Large intestine (tissue), 3 donors: ENCODE measurements at regions not wholly inside any gene's neighbourhood (a gene's known extent, or its start where the extent isn't known, plus 50 kb on each side); places are given as distances from the start of the nearest gene placed in this dataset.
"Not testable (repeated sequence)": the region's sequence is repeated elsewhere in the genome, so short reads cannot be mapped to it uniquely, and the experiment has no call there.

Source experiments
- DNase-seq, 2 donors: peaks; one replicate each; pipeline versions ENCODE4 v3.0.0 to v3.0.0-alpha.2; 2013
- H3K27ac ChIP-seq: one replicate; pipeline ENCODE4 v1.5.1; 2013; ENCODE audit warnings: low read length
- H3K27me3 ChIP-seq: 2 replicates; pipeline ENCODE4 v1.6.1; 2013; ENCODE audit warnings: low read length; ENCODE audit not compliant: control insufficient read depth, insufficient read depth
- H3K36me3 ChIP-seq: 2 replicates; pipeline ENCODE4 v1.6.1; 2013; ENCODE audit warnings: low read length; ENCODE audit not compliant: control insufficient read depth, insufficient read depth
- H3K4me1 ChIP-seq: one replicate; pipeline ENCODE4 v1.6.1; 2013; ENCODE audit warnings: low read length; ENCODE audit not compliant: control insufficient read depth, insufficient read depth
- H3K4me3 ChIP-seq: one replicate; pipeline ENCODE4 v1.5.1; 2013; ENCODE audit warnings: low read length
- H3K9me3 ChIP-seq: one replicate; pipeline ENCODE4 v1.6.1; 2013; ENCODE audit warnings: mild to moderate bottlenecking, low read depth, low read length, moderate library complexity; ENCODE audit not compliant: control insufficient read depth
- WGBS: methylation state at CpG from one replicate; pipeline ENCODE4 v1.1.5; 2013; ENCODE audit warnings: low lambda C conversion rate; ENCODE audit not compliant: insufficient coverage; 5-methylcytosine and 5-hydroxymethylcytosine counted together

GRCh38 chr4:148540622-148541326, 98.6 kb upstream of the NR3C2 start:
- 67% methylated on average over 1 of the region's 4 CpGs for WGBS
- no peak for DNase-seq
- no peaks in the 10 kb centered on the region for H3K27me3 ChIP-seq
- H3K4me1 ChIP-seq, result peaks cover 3% of the 10 kb centered on the region
- no peak overlapping the region for H3K4me3 ChIP-seq
- H3K36me3 ChIP-seq, result no peaks in the 10 kb centered on the region
- no peak overlapping the region for H3K27ac ChIP-seq
- peaks cover under 1% of the 10 kb centered on the region for H3K9me3 ChIP-seq

- H3K9me3 ChIP-seq, result peaks cover 6% of the 10 kb centered on the region
- no peaks in the 10 kb centered on the region for H3K36me3 ChIP-seq
- no peak overlapping the region for H3K4me3 ChIP-seq
- peak; percentile 86 to 92 for DNase-seq
- no peaks in the 10 kb centered on the region for H3K27me3 ChIP-seq
- H3K27ac ChIP-seq, result peak overlapping the region; percentile 24
- 17% methylated on average over 1 of the region's 3 CpGs for WGBS
- peaks cover 3% of the 10 kb centered on the region for H3K4me1 ChIP-seq
Measured at GRCh38 chr4:148539387-148539786, 97.2 kb upstream of the NR3C2 start.

GRCh38 chr4:148533851-148534250, 91.6 kb upstream of the NR3C2 start:
- H3K4me1 ChIP-seq, H3K27me3 ChIP-seq, H3K27ac ChIP-seq, DNase-seq, H3K9me3 ChIP-seq, H3K36me3 ChIP-seq, H3K4me3 ChIP-seq: not testable (repeated sequence)
- no CpG with 5 or more reads among the region's 1 CpG for WGBS

GRCh38 chr4:148530114-148530513, 87.9 kb upstream of the NR3C2 start:
- H3K27ac ChIP-seq, result no peak overlapping the region
- DNase-seq, result no peak
- H3K36me3 ChIP-seq, result no peaks in the 10 kb centered on the region
- H3K4me1 ChIP-seq, result no peaks in the 10 kb centered on the region
- H3K9me3 ChIP-seq, result peaks cover 5% of the 10 kb centered on the region
- no peak overlapping the region for H3K4me3 ChIP-seq
- no peaks in the 10 kb centered on the region for H3K27me3 ChIP-seq

- no peaks in the 10 kb centered on the region for H3K36me3 ChIP-seq
- no peak for DNase-seq
- no peaks in the 10 kb centered on the region for H3K4me1 ChIP-seq
- no peak overlapping the region for H3K27ac ChIP-seq
- no peaks in the 10 kb centered on the region for H3K9me3 ChIP-seq
- H3K4me3 ChIP-seq, result no peak overlapping the region
- no peaks in the 10 kb centered on the region for H3K27me3 ChIP-seq
Measured at GRCh38 chr4:148527571-148527970, 85.4 kb upstream of the NR3C2 start.

GRCh38 chr4:148522995-148523394, 80.8 kb upstream of the NR3C2 start:
- WGBS, result no CpG with 5 or more reads among the region's 4 CpGs
- DNase-seq, result no peak

GRCh38 chr4:148515248-148515647, 73.0 kb upstream of the NR3C2 start:
- Histone ChIP-seq H3K36me3 (no peaks in the 10 kb centered on the region), H3K27ac (no peak overlapping the region), H3K9me3 (no peaks in the 10 kb centered on the region), H3K4me3 (no peak overlapping the region), H3K27me3 (no peaks in the 10 kb centered on the region), H3K4me1 (no peaks in the 10 kb centered on the region)
- no peak for DNase-seq
- no CpG with 5 or more reads among the region's 1 CpG for WGBS

More at GRCh38 chr4:148522995-148523394, 80.8 kb upstream of the NR3C2 start:
- H3K9me3 ChIP-seq, result no peaks in the 10 kb centered on the region
- no peak overlapping the region for H3K27ac ChIP-seq
- no peak overlapping the region for H3K4me3 ChIP-seq
- no peaks in the 10 kb centered on the region for H3K36me3 ChIP-seq
- H3K4me1 ChIP-seq, result no peaks in the 10 kb centered on the region
- H3K27me3 ChIP-seq, result no peaks in the 10 kb centered on the region

- 83% methylated on average over 1 of the region's 2 CpGs for WGBS
- no peaks in the 10 kb centered on the region for H3K27me3 ChIP-seq
- H3K4me1 ChIP-seq, result no peaks in the 10 kb centered on the region
- no peak overlapping the region for H3K27ac ChIP-seq
- DNase-seq, result no peak
- no peaks in the 10 kb centered on the region for H3K36me3 ChIP-seq
- H3K9me3 ChIP-seq, result no peaks in the 10 kb centered on the region
- no peak overlapping the region for H3K4me3 ChIP-seq
Measured at GRCh38 chr4:148514581-148514980, 72.4 kb upstream of the NR3C2 start.

- Histone ChIP-seq H3K4me1 (no peaks in the 10 kb centered on the region), H3K36me3 (no peaks in the 10 kb centered on the region), H3K27me3 (no peaks in the 10 kb centered on the region), H3K27ac (no peak overlapping the region), H3K9me3 (no peaks in the 10 kb centered on the region), H3K4me3 (no peak overlapping the region)
- DNase-seq, result no peak
- WGBS, result no CpG with 5 or more reads among the region's 1 CpG
Measured at GRCh38 chr4:148514041-148514440, 71.8 kb upstream of the NR3C2 start.

GRCh38 chr4:148510211-148510610, 68.0 kb upstream of the NR3C2 start:
- no peaks in the 10 kb centered on the region for H3K4me1 ChIP-seq
- no peaks in the 10 kb centered on the region for H3K27me3 ChIP-seq
- no CpG with 5 or more reads among the region's 2 CpGs for WGBS
- DNase-seq, result no peak
- no peaks in the 10 kb centered on the region for H3K36me3 ChIP-seq
- H3K4me3 ChIP-seq, result no peak overlapping the region
- no peaks in the 10 kb centered on the region for H3K9me3 ChIP-seq
- no peak overlapping the region for H3K27ac ChIP-seq

- Histone ChIP-seq H3K36me3 (no peaks in the 10 kb centered on the region), H3K9me3 (no peaks in the 10 kb centered on the region), H3K27ac (no peak overlapping the region), H3K27me3 (no peaks in the 10 kb centered on the region), H3K4me3 (no peak overlapping the region), H3K4me1 (no peaks in the 10 kb centered on the region)
- no peak for DNase-seq
- 29% methylated on average over 1 of the region's 1 CpG for WGBS
Measured at GRCh38 chr4:148503681-148504080, 61.5 kb upstream of the NR3C2 start.
